GM23338 (cell line): ENCODE measurements at regions not wholly inside any gene's neighbourhood (a gene's known extent, or its start where the extent isn't known, plus 50 kb on each side); places are given as distances from the start of the nearest gene placed in this dataset.

Source experiments
- EZH2 ChIP-seq: fragments of 200-600 bp; sonication (generic); IDR thresholded peaks from one replicate; pipeline ENCODE4 v1.8.0; 2017; ENCODE audit warnings: antibody characterized with exemption, mild to moderate bottlenecking, low read depth; ENCODE audit not compliant: unreplicated experiment
- POLR2AphosphoS5 ChIP-seq: IDR thresholded peaks from 2 replicates; pipeline ENCODE4 v1.6.1; 2016; ENCODE audit warnings: antibody characterized with exemption, low read depth
- ZNF331 ChIP-seq: fragments of 250-450 bp; sonication (Bioruptor Pico); IDR thresholded peaks from 2 replicates; pipeline ENCODE4 v1.5.0; 2020; ENCODE audit warnings: low read depth, mild to moderate bottlenecking, moderate library complexity
- TF ChIP-seq, protein P1 (sequence below), 2 experiments: fragments of 200-600 bp in 1 of 2; sonication (generic) in 1 of 2; conservative IDR thresholded peaks; 2 replicates each; pipeline versions ENCODE4 v1.5.1 to v1.6.1; 2016 to 2017; ENCODE audit warnings: antibody characterized with exemption in 2 of 2, low read depth in 2 of 2, mild to moderate bottlenecking in 2 of 2, moderate library complexity in 1 of 2
- TF ChIP-seq, protein P2 (sequence below): fragments of 250-450 bp; sonication (Bioruptor Pico); IDR thresholded peaks from 2 replicates; pipeline ENCODE4 v1.5.0; 2020; ENCODE audit warnings: mild to moderate bottlenecking, moderate library complexity

DNA sequence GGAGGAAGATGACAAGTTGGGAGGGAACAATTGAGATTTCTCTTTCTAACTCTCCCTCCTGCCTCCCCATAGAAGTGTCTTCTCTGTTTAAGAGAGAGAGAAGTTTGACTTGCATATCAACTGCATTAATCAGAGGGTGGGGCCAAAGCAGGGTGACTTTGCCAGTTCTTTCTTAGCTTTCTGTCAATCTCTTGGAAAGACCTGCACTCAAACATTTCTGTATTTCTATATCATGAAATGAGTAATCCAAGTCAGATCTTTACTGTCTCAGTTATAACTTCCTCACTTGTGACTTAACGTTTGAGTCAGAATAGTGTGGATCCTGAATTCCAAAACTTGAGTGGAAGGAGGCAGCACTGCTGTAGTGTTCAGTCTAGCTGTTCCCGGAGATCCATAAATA lies 180.8 kb upstream of the KCNK2 start:
- TF ChIP-seq EZH2: no peak
- TF ChIP-seq, protein P1, sequence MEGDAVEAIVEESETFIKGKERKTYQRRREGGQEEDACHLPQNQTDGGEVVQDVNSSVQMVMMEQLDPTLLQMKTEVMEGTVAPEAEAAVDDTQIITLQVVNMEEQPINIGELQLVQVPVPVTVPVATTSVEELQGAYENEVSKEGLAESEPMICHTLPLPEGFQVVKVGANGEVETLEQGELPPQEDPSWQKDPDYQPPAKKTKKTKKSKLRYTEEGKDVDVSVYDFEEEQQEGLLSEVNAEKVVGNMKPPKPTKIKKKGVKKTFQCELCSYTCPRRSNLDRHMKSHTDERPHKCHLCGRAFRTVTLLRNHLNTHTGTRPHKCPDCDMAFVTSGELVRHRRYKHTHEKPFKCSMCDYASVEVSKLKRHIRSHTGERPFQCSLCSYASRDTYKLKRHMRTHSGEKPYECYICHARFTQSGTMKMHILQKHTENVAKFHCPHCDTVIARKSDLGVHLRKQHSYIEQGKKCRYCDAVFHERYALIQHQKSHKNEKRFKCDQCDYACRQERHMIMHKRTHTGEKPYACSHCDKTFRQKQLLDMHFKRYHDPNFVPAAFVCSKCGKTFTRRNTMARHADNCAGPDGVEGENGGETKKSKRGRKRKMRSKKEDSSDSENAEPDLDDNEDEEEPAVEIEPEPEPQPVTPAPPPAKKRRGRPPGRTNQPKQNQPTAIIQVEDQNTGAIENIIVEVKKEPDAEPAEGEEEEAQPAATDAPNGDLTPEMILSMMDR (conservative IDR thresholded peaks at IDR 0.05; ENCODE audit: low read depth in 2 of 2): no peak
- TF ChIP-seq ZNF331 (CRISPR knock-in tag): no peak
- no peak for TF ChIP-seq POLR2AphosphoS5
- TF ChIP-seq, protein P2, sequence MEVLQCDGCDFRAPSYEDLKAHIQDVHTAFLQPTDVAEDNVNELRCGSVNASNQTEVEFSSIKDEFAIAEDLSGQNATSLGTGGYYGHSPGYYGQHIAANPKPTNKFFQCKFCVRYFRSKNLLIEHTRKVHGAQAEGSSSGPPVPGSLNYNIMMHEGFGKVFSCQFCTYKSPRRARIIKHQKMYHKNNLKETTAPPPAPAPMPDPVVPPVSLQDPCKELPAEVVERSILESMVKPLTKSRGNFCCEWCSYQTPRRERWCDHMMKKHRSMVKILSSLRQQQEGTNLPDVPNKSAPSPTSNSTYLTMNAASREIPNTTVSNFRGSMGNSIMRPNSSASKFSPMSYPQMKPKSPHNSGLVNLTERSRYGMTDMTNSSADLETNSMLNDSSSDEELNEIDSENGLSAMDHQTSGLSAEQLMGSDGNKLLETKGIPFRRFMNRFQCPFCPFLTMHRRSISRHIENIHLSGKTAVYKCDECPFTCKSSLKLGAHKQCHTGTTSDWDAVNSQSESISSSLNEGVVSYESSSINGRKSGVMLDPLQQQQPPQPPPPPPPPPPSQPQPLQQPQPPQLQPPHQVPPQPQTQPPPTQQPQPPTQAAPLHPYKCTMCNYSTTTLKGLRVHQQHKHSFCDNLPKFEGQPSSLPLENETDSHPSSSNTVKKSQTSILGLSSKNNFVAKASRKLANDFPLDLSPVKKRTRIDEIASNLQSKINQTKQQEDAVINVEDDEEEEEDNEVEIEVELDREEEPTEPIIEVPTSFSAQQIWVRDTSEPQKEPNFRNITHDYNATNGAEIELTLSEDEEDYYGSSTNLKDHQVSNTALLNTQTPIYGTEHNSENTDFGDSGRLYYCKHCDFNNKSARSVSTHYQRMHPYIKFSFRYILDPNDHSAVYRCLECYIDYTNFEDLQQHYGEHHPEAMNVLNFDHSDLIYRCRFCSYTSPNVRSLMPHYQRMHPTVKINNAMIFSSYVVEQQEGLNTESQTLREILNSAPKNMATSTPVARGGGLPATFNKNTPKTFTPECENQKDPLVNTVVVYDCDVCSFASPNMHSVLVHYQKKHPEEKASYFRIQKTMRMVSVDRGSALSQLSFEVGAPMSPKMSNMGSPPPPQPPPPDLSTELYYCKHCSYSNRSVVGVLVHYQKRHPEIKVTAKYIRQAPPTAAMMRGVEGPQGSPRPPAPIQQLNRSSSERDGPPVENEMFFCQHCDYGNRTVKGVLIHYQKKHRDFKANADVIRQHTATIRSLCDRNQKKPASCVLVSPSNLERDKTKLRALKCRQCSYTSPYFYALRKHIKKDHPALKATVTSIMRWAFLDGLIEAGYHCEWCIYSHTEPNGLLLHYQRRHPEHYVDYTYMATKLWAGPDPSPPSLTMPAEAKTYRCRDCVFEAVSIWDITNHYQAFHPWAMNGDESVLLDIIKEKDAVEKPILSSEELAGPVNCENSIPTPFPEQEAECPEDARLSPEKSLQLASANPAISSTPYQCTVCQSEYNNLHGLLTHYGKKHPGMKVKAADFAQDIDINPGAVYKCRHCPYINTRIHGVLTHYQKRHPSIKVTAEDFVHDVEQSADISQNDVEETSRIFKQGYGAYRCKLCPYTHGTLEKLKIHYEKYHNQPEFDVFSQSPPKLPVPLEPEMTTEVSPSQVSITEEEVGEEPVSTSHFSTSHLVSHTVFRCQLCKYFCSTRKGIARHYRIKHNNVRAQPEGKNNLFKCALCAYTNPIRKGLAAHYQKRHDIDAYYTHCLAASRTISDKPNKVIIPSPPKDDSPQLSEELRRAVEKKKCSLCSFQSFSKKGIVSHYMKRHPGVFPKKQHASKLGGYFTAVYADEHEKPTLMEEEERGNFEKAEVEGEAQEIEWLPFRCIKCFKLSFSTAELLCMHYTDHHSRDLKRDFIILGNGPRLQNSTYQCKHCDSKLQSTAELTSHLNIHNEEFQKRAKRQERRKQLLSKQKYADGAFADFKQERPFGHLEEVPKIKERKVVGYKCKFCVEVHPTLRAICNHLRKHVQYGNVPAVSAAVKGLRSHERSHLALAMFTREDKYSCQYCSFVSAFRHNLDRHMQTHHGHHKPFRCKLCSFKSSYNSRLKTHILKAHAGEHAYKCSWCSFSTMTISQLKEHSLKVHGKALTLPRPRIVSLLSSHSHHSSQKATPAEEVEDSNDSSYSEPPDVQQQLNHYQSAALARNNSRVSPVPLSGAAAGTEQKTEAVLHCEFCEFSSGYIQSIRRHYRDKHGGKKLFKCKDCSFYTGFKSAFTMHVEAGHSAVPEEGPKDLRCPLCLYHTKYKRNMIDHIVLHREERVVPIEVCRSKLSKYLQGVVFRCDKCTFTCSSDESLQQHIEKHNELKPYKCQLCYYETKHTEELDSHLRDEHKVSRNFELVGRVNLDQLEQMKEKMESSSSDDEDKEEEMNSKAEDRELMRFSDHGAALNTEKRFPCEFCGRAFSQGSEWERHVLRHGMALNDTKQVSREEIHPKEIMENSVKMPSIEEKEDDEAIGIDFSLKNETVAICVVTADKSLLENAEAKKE (CRISPR knock-in tag): no peak
